A172 (cell line): ENCODE measurements at regions not wholly inside any gene's neighbourhood (a gene's known extent, or its start where the extent isn't known, plus 50 kb on each side); places are given as distances from the start of the nearest gene placed in this dataset.
"Not testable (repeated sequence)": the region's sequence is repeated elsewhere in the genome, so short reads cannot be mapped to it uniquely, and the experiment has no call there.

Experiments used
- DNase-seq: peaks from one replicate; pipeline ENCODE4 v3.0.0-alpha.2; 2015; ENCODE audit warnings: low spot score

GRCh38 chr2:47653902-47654789 is 83.4 kb upstream of the KCNK12 start:
- DNase-seq = peak; percentile 32

GRCh38 chr2:47653036-47653435 is 82.3 kb upstream of the KCNK12 start:
- no peak for DNase-seq

DNA sequence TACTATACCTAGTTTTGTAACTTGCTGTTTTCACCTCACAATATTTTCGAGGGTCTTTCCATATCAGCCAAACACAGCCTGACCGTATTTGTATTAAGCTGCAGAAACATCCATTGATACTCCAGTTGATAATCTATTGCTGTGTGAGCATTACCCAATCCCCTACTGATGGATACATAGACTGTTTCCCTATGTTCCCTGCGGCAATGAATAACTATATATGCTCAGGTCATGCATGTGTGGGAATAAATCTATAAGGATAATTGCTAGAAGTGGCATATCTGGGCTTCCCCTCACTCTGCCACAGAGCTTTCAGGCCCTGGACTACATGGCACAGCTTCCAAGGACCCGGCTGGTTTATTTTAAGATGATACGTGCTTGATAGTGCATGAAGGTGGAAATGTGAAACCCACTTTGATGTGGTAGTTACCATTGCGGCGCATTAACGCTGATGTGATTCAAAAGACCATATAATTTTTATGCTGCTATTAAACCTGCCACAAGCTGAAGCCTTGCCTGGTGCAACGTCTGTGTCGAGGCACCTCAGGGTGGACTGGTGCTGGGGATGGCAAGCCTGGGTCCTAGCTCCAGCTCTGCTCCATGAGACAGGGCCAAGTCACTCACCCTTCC is 81.4 kb upstream of the KCNK12 start:
- no peak for DNase-seq

DNA sequence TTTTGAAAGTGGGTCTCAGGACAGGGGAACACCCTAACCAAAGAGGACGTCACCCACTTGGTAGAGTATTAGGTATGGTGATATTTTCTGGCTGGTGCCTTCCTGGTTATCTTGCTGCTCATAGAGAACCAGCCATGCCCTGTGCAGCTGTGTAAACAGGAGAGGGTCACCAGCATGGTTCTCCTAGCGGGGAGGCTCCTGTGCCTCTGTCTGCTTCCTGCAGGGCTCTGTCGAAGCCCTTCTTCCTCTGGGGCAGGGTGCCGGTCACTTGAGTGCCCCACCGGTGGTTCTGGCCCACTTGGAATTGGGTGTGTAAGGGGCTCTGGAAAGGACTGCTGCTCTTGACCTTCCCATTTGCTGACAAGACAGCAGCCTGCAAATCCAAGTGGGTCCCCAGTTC is 80.5 kb upstream of the KCNK12 start:
- no peak for DNase-seq

GRCh38 chr2:47650001-47650535 is 79.3 kb upstream of the KCNK12 start:
- DNase-seq = no peak

GRCh38 chr2:47645246-47645645 is 74.5 kb upstream of the KCNK12 start:
- DNase-seq = no peak

GRCh38 chr2:47644351-47644750 is 73.6 kb upstream of the KCNK12 start:
- no peak for DNase-seq

- no peak for DNase-seq
These were observed 70.6 kb upstream of the KCNK12 start for GRCh38 chr2:47641366-47641765.

DNA sequence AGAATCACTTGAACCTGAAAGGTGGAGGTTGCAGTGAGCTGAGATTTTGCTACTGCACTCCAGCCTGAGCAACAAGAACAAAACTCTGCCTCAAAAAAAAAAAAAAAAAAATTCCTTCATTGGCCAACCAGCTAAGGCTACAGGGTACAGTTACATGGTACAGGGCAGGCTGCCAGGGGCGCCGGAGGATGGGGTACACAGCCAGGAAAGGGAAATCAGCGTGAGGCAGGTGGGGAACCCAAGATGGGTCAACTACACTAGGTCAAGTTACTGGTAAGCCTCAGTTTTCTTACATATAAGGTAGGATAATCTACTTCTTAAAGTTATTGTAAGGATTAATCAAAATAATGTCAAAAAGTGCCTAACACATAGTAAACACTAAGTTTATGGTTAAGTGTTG is 69.6 kb upstream of the KCNK12 start:
- DNase-seq = no peak

DNA sequence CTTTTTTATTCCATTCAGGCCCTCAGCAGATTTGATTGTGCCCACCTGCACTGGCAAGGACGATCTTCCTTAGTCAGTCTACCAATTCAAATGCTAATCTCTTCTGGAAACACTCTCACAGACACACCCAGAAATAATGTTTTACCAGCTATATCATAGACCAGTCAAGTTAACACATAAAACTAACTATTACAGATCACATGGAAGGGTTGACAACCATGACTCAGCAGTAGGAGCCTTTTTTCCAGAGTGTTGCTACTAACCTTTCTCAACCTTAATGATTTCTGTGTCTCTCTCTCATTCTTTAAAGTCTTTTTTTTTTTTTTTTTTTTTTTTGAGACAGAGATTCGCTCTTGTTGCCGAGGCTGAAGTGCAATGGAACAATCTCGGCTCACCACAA is 68.7 kb upstream of the KCNK12 start:
- DNase-seq = peak; percentile 55

- DNase-seq = no peak
These were observed 67.6 kb upstream of the KCNK12 start for GRCh38 chr2:47638430-47638829.

GRCh38 chr2:47636596-47637264 is 65.9 kb upstream of the KCNK12 start:
- no peak for DNase-seq

DNA sequence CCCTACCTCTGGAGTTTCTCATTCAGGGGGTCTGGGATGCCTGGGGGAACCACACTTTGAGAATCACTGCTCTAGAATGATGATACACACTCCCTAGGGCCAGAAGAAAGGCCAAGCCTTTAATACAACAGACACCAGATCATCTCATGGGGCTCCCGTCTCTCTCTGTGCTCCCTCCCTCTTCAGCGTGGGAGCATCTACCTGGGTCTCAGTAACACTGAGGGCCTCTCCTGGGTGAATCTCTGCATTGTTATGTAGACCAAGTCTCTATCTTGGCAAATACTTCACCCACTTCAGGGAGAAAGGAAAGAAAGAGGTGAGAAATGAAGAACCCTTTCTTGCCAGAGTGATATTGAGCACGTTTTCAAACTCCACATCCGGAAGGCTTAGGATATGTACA is 65.4 kb upstream of the KCNK12 start:
- DNase-seq = no peak

GRCh38 chr2:47632754-47633153 is 62.0 kb upstream of the KCNK12 start:
- no peak for DNase-seq

GRCh38 chr2:47631792-47632398 is 61.1 kb upstream of the KCNK12 start:
- peak; percentile 95 for DNase-seq

- DNase-seq = no peak
These were observed 60.5 kb upstream of the KCNK12 start for GRCh38 chr2:47631306-47631705.

DNA sequence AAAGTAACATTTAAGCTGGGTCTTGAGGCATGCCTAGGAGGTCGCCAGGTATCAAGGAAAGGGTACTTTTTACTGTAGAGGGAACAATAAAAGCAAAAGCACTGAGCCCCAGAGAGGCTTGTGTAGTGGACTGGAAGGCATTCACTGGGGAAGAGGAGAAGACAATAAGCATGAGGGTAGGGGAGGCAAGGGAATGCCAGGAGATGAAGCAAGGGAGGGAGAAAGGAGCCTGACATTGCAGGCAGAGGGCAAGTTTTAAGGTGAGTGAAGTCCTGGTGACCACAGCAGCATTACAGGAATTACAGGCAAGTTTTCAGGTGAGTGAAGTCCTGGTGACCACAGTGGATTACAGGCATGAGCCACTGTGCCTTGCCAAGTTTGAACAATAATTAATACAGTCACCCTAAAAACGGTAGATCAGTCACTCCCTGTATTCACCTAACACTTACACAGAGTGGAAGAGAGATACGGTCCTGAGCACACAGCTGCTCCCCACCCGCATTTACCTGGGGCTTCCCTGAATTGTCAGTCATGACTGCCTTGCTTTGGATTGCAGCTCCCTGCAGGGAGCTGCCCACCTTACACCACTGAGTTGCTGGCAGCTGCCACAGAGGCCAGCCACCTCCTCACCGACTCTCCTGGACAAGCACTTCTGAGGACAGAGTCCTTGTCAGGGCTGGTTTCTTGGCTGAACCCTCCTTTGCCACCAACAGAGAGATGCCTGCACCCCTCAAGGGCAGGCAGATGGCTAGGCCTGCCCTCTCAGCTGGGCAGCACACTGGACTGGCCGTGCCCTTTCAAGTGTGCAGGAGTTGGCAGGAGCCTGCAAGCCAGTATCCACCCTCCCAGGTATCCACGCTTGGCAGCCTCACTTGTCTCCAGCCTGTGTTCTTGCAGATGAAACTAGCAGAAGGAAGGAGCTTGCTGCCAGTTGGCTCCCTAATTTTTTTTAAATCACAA is 59.0 kb upstream of the KCNK12 start:
- DNase-seq = no peak

- no peak for DNase-seq
These were observed 58.1 kb upstream of the KCNK12 start for GRCh38 chr2:47628904-47629303.

GRCh38 chr2:47626664-47627063 is 55.9 kb upstream of the KCNK12 start:
- DNase-seq = no peak

DNA sequence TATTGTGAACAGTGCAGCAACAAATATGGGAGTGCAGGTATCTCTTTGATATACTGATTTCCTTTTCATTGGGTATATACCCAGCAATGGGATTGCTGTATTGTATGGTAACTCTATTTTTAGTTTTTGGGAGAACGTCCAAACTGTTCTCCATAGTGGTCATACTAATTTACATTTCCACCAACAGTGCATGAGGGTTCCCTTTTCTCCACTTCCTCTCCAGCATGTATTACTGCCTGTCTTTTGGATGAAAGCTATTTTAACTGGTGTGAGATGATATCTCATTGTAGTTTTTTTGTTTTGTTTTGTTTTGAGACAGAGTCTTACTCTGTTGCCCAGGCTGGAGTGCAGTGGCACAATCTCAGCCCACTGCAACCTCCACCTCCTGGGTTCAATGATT is 52.4 kb upstream of the KCNK12 start:
- not testable (repeated sequence) for DNase-seq
